ENCODE measurements at regions not wholly inside any gene's neighbourhood (a gene's known extent, or its start where the extent isn't known, plus 50 kb on each side); places are given as distances from the start of the nearest gene placed in this dataset.

DNA sequence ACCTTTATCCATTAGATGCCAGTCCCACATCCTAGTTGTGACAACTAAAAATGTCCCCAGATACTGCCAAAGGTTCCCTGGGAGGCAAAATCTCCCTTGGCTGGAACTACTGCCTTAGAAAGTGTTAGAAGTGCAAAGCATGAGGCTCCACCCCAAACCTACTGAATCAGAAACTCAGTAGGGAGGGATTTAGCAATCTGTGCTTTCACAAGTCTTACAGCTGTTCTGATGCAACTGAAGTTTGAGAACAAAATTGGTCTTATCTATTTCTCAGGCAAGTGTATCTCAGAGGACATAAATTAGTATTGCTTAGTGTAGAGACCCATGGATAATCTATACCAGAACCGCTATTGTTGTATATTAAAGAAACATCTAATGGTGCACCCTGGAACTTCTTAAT is 70.2 kb downstream of the CLDN1 start:
- peak; percentile 55 for DNase-seq (ENCODE audit: low read depth)

DNA sequence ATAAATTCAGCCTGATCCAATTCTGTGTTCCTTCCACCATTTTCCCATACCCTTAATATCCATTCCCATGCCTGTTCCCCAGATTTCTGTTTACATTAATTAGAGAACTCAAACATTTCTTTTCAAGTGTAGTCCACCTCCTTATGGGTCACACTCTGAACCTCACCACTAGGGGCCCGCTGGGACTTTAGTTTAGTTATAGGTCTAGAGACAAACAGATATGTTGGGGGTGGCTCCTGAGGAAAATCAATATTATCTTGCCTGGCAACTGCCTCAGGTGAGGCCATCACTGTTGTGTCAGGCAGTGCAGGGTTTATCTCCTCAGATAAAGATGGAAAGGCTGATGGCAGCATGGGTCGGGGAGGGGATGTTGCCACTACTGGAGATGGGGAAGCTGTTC is 72.8 kb downstream of the CLDN1 start:
- DNase-seq (ENCODE audit: low read depth): no peak

DNA sequence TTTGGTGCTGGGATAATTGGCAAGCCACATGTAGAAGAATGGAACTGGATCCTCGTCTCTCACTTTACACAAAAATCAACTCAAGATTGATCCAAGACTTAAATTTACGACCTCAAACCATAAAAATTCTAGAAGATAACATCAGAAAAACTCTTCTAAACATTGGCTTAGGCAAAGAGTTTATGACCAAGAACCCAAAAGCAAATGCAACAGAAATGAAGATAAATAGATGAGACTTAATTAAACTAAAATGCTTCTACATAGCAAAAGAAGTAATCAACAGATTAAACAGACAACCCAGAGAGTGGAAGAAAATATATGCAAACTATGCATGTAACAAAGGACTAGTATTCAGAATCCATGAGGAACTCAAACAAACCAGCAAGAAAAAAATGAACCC is 80.1 kb downstream of the CLDN1 start:
- no peak for DNase-seq (ENCODE audit: low read depth)

DNA sequence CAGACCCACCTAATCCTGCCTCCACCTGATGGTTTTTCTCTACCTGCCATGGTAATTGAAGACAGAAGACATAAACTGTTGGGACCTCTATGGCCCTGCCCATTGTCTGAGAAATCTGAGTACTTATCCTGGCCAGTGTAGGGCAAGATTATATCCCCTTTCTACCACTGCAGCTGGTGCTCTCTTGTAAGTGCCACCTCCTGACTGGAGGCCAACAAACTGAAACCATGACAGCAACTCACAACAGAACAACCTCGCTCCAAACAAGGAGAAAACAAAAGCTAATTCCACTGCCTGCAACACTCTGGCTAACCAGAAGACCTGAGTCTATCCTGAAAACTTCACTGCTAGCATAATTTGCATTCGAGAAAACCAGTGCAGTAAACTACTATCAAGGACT is 82.9 kb downstream of the CLDN1 start:
- no peak for DNase-seq (ENCODE audit: low read depth)

DNA sequence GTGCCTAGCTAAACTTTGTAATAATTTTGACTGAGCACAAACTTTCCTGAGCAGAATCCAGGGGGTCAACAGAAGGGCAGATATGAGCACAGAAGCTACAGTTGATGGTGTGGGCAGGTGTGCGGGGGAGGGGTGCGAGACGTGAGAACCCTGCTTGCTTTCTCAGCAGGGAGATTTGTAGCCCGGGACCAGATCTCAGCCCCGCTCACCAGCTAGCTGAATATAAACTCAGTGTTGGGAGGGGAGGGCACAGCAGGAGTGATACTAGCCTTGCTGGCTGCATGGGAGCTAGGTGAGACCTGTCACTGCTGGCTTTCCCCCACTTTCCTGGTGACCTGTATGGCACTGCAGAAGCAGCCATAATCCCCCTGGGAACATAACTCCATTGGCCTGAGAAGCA is 83.4 kb downstream of the CLDN1 start:
- no peak for DNase-seq (ENCODE audit: low read depth)

DNA sequence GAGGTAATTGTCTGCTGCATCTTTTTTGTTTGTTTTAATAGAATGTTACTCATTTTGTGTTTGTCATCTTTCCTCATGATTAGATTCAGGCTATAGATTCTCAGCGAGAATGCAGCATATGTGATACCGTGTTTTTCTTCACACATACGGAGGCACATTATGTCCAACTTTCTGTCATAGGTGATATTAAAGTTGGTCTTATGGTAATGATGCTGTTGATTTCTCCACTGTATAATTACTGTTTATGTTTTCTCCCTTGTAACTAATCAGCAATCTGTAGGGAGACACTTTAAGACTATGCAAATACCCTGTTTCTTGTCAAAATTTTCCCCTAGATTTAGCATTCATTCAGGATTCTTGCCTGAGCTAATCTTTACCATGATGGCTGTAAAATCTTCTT is 87.6 kb downstream of the CLDN1 start:
- DNase-seq (ENCODE audit: low read depth): no peak

DNA sequence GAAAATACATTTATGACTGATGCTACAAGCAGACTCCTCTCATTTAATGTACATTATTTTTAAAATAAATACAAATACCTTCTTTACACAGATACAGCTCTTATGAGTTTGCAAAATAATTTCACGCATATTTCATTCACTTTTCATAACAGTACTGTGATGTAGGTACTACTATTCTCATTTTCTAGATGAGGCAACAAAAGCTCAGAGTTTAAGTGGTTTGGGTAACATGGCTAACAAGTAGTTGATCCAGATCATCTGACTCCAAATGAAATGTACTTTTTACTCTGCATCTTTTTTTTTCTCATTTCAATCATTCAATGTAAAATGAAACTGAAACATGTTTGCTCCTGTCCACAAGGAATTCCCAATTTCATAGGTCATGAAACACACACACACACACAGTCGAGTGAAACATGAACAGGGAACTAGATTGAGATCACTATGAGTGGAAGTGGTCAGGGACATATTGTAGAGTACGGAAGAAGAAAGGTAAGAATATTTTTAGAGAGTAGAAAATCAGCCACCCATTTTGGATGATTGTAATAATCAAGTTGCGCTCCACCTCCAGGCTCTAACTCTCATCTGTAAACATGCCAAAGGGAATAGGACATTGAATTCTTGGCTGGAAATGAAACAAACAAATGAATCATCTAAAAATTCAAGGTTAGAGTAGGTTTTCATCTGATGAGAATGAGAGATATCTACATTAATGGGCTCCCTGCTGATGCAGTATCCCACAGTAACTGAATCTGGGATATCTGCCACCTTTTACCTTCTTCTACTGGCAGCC is 92.4 kb downstream of the CLDN1 start:
- DNase-seq (ENCODE audit: low read depth): peak; percentile 60

DNA sequence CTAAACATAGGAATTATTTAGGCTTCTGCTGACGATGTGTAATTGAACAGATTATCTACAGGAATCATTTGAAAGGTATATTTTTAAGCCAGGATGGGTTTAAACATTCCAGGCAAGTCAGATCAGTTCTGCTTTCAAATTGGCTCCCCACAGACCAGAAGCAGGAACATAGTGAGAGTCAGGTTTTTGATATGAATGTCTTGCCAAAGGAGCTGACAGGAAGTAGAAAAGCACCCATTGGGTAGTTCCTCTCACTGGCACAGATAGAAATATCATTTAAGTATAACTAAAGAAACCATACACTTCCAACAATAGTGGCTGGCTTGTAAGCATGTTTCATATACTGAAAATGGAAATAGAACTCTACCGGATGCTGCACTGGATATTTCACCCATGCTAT is 95.2 kb downstream of the CLDN1 start:
- no peak for DNase-seq (ENCODE audit: low read depth)

DNA sequence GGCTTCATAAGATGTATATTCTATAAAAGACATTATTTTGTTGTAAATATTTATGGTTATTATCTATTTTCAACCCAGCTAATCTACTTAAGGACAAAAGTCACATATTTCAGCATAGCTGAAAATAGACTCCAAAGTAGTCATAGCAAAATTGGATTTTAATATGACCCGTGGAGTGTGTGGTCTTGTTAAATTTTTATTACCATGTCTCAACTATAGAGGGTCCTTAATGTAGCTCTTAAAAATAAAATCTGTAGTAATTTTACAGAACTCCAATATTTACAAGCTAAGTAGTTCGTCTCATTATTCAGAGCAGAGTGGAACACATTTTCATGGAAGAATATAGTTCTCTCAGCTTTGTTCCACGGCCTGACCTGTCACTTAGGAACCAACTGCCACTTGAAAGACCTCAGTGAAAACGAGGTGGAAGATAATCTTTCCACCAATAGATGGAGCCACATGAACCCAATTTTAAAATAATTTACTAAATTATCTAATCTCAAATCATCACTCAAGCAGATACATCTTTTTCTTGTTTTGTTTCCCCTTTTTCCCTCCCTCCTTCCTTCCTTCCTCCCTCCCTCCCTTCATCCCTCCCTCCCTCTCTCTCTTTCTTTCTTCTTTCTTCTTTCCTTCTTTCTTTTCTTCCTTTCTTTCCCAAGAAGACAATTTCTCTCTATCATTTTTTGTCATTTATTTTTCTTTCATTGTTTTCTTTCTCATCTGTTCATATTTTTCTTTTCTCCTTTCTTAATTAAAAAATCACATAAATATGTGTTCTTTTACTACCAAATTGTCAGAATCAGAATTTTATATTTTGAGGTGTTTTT is 97.2 kb downstream of the CLDN1 start:
- DNase-seq (ENCODE audit: low read depth): no peak

DNA sequence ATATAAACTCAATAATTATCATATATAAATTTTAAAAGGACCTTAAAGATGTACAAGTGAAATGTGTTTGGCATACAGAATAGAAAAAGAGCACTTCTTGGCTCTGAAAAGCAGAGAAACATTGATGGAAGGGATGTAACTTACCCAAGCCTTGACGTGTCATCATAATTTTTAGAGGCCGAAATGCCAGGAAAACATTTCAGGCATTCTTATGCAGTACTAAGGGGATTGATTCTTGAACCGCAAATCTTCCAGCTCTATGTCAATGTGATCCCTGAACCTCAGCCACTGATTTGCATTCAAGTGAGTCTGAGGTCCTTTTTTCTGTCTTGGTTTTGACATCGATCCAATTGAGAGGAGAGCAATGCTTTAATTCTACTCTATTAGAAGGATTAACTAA is 97.8 kb downstream of the CLDN1 start:
- no peak for DNase-seq (ENCODE audit: low read depth)

DNA sequence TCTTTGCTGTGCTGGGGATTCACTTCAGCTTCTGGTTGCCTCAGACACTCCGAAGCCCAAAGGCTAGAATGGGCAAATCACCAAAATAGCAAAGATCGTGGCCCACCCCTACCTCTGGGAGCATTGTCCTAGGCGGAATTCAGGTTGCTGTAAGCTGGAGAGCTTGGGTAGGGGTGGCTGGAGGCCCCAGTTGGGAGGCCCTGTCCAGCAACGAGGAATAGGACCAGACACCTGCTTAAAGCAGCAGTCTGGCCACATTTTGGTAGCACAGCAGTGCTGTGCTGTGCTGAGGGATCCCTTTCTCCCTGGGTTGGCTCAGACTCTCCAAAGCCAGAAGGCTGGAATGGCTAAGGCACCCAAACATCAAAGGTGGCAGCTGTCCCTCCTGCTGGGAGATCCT is 99.3 kb downstream of the CLDN1 start:
- no peak for DNase-seq (ENCODE audit: low read depth)

DNA sequence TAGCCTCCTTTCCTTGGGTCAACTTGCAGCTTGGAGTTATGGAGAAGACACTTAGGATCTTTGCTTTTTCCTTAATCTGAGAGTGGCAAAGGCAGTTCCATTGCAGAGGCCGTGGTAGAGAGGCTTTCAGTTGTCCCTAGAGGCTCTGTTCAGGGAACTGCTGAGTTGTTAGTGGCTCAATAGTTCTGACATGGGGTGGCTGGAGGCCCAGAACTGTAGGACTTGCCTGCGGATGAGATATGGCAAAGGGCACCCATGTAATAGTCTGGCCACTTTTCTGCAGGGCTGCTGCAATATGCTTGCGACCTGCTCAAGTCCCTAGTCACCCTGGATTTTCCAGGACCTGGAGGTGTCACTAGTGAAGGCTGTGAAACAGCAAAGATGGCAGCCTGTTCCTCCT is 99.9 kb downstream of the CLDN1 start:
- DNase-seq (ENCODE audit: low read depth): no peak

DNA sequence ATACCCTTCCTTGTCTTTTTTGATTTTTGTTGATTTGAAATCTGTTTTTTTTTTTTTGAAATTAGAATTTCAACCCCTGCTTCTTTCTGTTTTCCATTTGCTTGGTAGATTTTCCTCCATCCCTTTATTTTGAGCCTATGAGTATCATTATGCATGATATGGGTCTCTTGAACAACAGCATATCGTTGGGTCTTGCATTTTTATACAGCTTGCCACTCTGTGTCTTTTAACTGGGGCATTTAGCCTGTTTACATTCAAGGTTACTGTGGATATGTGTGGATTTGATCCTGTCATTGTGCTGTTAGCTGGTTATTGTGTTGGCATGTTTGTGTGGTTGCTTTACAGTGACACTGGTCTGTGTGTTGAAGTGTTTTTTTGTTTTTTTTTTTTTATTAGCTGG is 99.7 kb upstream of the P3H2 start:
- no peak for DNase-seq (ENCODE audit: low read depth)

DNA sequence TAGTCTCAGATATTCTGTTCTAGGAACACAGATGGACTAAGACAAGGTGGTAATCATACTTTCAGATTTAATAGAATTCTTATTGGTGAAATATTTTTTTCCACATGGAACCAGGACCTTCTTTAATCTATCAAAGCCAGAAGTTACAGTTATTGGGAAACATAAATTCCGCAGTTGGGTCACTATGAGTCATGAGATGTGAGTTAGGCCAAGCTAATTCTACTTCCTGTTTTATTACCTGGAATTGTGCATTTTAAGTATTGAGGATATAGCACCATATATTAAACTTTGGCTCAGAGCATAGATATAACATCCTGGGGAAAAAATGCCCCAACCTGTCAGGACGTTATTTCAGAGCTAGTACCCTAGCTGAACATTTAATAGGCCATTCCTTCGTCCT is 96.4 kb upstream of the P3H2 start:
- no peak for DNase-seq (ENCODE audit: low read depth)

DNA sequence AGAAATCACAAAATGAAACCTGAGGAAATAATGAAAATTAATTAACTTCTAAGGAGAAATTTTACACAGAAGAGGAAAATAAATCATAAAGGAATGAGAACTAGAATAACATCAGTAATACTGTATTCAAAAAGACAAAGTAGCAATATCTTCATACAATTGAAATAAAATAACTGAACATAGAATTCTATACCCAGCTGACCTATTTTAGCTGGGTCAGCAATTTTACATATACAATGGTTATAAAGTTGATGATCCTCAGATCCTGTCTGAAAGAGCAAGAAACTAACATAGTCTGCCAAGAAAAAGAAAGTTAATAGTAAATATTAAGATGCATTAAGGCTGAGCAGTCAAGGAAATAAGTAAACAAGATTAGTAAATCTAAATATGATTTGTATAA is 93.0 kb upstream of the P3H2 start:
- DNase-seq (ENCODE audit: low read depth): no peak

DNA sequence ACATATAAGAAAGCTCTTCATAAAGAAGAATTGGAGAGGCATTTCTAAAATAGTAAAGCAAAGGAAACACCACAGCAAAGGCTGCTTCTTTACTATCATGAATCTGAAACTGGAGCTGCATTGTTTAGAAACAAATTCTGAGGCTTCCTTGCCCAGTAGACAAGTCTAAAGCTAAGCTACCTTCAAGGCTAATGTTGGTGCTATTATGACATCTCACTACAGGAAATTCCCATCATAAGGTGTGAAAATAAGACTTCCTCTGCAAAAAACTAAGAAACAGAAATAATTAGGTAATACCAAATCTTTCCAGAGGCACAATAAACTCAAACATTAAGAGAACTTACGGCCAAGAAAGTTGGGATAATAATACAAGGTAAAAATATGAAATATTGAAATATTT is 89.9 kb upstream of the P3H2 start:
- DNase-seq (ENCODE audit: low read depth): no peak

DNA sequence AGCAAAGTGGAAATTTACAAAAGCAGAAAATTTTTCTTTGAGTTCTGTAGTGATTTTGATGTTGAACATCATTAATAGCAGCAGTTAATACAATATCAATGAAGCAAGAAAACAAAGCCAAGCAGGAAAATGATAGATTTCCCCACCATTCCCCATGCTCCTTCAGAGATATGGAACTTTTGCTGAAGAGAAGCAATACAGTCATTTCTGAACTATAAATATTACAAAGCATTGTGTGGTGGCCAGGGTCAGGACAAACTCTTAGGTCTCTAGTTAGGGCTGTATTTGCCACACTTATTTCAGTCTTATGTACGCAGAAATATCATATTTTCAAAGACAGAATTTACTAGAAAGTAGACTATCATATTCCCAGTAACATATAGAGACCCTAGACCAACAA is 88.8 kb upstream of the P3H2 start:
- DNase-seq (ENCODE audit: low read depth): no peak

DNA sequence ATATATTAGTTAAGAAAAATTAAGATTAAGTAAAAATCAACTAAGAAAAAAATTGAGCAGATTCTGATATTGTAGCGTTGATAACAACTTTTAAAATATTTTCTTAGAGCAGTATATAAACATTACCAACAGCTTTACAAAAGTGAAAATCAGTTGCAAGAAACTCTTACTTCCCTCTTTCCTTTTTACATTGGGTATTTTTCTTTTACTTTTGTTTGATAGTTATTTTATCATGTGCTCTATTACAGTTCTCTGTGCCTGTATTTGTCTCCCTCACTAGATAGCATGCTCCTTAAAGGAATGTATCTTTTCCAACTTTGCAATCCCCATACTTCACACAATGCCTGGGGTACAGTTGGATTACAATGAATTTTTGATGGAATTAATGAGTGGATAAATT is 87.5 kb upstream of the P3H2 start:
- DNase-seq (ENCODE audit: low read depth): no peak

DNA sequence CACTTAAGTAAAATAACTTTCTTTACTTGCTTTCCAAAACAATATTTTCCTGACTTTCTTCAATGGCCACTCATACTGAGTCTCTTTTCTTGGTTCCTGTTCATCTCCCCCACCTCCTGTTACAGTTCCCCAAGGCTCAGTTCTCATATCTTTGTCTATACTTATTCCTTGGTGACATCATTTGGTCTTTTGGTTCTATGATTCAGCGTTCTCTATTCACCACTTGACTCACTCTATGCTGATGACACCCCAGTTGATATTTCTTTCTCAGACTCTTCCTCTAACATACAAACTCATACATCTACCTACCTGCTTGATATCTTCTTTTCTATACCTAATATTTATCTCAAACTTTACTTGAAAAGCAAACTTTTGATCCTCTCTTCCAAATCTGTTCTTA is 85.0 kb upstream of the P3H2 start:
- DNase-seq (ENCODE audit: low read depth): peak; percentile 79

DNA sequence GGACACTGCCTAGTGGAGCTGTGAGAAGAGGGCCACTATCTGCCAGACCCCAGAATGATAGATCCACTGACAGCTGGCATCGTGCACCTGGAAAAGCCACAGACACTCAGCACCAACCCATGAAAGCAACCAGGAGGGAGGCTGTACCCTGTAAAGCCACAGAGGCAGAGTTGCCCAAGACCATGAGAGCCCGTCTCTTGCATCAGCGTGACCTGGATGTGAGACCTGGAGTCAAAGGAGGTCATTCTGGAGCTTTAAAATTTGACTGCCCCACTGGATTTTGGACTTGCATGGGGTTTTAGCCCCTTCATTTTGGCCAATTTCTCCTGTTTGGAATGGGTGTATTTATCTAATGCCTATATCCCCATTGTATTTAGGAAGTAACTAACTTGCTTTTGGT is 83.5 kb upstream of the P3H2 start:
- DNase-seq (ENCODE audit: low read depth): no peak

DNA sequence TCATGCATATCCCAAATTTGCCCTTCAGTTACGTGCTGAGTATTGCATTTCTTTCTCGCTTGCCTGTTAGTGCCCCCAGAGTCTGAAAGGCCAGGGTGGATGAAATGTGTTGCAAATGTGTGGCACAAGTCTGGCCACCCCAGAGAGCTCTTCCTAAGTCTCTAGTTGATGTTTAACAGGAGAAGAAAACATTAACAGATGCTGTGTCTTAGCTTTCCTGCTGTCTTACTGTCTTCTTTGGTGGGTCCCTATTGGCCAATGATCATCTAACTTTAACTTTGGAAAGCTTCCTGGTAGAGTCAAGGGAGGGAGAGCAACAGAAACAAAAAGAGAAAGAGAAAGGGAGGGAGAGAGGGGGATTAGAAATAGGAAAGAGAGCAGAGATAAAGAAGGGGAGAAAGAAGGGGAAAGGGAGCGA is 76.7 kb upstream of the P3H2 start:
- DNase-seq (ENCODE audit: low read depth): no peak

DNA sequence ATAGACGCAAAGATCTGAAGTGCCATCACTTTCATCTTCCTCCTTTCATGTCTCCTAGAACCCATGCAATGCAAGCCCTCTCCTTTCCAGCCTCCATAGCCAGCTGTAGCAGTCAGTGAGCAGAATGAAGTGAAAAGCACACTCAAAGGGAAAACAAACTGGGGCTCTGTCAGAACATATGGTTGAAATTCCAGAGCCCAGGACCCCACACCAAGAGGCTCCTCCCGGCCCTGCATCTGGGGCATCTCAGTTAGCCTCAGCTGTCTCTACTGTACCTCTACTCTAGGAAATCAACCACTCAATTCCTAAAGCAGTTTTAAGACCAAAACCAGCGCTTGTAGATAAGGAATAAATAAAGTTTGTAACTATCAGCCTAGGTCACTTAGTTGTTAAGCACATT is 73.8 kb upstream of the P3H2 start:
- no peak for DNase-seq (ENCODE audit: low read depth)

DNA sequence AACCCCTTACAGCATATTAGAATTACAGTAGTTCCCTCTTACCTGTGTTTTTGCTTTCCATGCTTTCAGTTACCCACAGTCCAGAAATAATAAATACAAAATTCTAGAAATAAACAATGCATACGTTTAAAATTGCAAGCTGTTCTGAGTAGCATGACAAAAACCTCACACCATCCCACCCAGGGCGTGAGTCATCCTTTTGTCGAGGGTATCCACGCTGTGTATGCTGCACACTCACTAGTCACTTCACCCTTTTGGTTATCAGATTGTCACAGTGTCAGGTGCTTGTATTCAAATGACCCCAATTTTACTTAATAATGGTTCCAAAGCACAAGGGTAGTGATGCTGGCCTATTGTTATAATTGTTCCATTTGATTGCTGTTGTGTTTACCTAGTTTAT is 72.5 kb upstream of the P3H2 start:
- DNase-seq (ENCODE audit: low read depth): no peak

DNA sequence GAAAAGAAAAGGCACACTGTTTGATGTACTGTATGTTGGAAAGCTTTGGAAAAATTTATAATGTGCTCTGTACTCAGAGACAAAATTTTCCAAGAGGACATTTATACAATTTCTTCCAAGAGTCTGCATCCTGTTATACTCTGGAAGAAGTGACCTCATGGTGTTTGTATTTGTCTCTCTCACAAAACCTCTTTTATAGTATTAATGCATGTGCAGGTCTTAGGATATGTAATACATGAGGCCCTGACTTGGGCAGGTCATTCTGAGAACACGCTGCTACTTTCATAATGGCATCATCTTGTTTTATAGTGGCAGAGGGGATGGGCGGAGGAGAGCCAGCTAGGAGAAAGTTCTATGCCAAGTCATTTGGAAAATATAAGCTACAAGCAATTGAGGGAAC is 72.0 kb upstream of the P3H2 start:
- no peak for DNase-seq (ENCODE audit: low read depth)
